ENCODE measurements at regions not wholly inside any gene's neighbourhood (a gene's known extent, or its start where the extent isn't known, plus 50 kb on each side); places are given as distances from the start of the nearest gene placed in this dataset.

DNA sequence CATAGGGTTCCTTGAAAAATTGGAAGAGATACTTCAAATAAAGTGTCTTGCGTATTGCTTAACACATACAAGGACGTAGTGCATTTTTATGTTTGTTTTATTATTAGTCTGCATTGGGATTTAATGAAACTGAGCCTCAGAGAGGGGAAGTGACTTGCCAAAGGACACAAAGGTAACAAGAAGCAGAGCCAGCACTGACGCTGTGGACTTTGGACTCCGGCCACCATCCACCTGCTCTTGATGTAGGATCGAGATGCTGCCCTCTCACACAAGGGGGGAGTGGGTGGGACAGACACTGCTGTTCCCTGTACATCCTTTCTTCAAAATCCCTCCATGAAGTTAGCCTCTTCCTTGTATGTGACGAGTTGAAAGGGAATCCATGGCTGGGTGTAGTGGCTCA, 435.4 kb upstream of the RGMA start:
- no peak for DNase-seq (ENCODE audit: low read depth)

DNA sequence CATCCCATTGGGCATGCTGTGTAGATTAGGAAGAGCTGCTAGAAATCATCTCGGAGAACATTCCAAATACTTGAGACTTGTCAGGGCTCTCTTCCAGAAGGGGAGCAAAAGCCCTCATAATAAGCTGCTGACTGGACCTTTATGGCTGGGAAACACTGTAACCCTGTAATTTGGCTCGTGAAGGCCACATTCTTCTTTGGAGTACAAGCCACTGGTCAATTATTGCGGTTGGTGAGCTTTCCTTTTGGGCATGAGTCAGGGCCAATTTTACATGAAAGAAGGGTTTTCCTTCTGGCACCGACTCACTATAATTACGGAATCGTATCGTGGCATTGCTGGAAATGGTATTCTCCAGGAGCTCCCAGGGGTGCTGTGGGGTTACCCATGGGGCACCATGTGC, 434.5 kb upstream of the RGMA start:
- no peak for DNase-seq (ENCODE audit: low read depth)

DNA sequence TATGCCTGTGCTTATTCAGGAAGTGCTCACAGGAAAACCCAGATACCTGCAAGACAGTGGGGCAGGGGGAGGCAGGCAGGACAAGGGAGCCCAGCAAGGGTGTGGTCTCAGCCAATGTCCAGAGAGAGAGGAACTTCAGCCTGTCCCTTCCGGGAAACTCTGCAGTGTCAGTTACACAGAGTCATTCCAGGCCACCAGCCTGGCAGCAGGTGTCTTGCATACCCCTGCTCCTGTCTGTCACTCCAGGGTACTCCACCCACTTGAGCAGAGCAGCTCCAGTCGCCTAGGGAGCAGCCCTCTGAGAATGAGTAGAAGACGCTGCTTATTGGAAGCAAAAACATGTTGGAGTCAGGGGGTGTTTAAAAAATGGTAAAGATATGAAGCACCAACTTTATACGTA, 431.2 kb upstream of the RGMA start:
- no peak for DNase-seq (ENCODE audit: low read depth)

DNA sequence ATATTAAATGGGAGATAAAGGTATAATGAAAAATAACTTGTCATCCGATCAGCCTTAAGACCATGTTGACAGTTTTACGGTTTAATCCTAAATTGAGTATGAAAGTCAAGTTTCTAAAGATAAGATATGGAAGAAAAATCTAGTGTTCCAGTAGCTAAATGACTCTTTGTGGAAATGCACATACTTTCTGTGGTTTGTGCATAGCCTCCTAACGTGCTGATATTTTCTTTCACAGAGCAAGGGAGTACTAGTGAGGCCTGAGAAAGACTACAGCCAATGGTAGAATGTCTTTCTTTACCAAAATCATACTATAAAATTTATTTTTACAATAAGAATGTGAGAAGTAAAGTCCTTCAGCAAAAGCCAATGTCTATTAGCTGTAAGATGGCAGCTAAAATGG, 430.6 kb upstream of the RGMA start:
- no peak for DNase-seq (ENCODE audit: low read depth)

DNA sequence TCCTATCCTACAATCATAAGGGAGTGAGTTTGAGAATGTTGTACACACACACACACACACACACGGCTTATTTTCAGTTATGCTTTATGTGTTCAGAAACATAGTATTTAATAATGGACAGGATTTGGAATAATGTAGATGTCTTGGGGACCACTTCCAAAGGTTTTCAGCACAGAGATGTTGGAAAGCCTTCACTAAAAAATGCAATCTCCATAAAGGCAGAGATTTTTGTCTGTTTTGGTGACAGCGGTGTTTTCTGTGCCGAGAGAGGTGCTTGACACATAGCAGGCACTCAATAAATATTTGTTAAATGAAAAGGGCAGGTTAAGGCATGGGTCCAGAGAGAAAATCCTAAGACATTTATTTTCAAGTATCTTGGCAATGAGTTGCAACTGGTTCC, 428.2 kb upstream of the RGMA start:
- DNase-seq (ENCODE audit: low read depth): no peak

GRCh38 chr15:93515256-93516051, 426.4 kb upstream of the RGMA start:
- no peak for DNase-seq (ENCODE audit: low read depth)

- no peak for DNase-seq (ENCODE audit: low read depth)
Observed at GRCh38 chr15:93506646-93507045, 417.6 kb upstream of the RGMA start.

DNA sequence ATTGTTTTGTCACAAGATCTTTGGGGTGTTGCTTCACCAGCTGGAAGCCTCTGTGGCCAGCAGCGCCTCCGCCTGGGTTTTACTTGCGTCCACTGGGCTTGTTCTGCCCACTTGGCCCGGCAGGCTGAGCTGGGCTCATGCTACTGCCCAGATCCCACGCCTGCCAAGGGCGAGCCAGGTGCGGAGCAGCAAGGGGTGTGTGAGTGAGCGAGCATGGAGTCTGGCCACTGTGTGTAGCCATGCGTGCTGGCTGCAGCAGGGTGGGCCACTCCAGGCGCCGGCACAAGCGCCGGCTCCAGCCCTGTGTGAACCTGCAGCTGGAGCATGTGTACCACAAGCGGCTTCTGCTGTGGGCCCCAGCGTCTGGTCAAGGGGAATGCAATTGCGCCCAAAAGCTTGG, 416.5 kb upstream of the RGMA start:
- no peak for DNase-seq (ENCODE audit: low read depth)

- DNase-seq (ENCODE audit: low read depth): no peak
Observed at GRCh38 chr15:93501946-93502345, 412.9 kb upstream of the RGMA start.

DNA sequence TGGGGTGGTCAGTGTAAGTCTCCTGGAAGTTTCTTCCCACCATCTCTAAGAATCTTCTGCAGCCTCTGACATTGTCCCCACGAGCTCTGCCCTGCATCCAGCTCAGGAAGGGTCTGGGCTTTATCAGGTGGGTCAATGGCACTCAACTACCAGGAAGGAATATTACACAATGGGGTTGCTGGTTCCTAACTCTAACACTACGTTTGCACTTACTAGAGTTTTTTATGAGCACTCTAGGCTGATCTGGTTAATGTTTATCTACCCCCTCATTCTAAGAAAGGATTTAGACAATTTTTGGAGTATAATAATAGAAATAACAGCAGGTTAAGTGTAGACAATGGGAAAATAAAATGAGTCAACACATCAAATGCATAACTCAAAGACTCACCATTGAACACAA, 411.1 kb upstream of the RGMA start:
- DNase-seq (ENCODE audit: low read depth): no peak

GRCh38 chr15:93497291-93497690, 408.3 kb upstream of the RGMA start:
- DNase-seq (ENCODE audit: low read depth): no peak

- no peak for DNase-seq (ENCODE audit: low read depth)
Observed at GRCh38 chr15:93496888-93497287, 407.9 kb upstream of the RGMA start.

GRCh38 chr15:93495799-93496637, 407.0 kb upstream of the RGMA start:
- DNase-seq (ENCODE audit: low read depth): no peak

DNA sequence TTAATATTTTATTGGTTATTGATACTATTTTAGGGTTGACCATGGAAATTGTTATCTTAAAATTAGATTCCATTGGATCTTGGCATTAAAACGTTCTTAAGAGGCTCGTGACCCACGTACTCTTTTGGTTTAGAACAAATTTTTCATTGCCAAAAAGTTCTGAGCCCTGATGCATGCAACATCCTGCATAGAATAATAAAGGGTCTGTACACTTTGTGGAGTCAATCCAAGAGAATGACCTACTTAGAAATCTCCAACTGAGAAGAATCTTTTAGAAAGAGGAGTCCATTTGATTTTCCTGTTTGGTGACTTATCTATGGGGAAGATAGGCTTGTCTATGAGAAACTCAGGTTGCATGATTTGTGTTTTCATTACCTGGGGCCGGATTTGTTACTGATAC, 404.2 kb upstream of the RGMA start:
- no peak for DNase-seq (ENCODE audit: low read depth)

DNA sequence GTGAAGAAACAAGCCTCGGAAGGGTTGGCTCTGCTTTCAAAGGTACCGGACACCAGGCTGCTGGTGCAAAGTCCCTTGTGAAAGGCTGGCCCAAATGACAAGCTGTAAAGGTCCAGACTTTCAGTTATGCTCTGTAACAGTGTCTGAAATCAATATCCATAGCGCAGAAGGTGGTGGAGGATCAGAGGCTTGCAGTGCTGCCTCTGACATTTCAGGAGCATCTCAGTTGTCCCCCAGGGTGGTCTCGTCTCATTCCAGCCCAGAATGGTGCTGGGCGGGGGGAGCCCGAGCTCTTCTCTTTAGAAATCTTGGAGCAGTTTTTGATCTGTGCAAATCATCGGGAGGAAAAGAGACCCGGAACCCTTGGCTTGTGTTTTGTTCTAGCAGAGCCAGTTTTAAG, 402.3 kb upstream of the RGMA start:
- DNase-seq (ENCODE audit: low read depth): no peak

- DNase-seq (ENCODE audit: low read depth): no peak
Observed at GRCh38 chr15:93488296-93488713, 399.3 kb upstream of the RGMA start.

- DNase-seq (ENCODE audit: low read depth): no peak
Observed at GRCh38 chr15:93486407-93487117, 397.6 kb upstream of the RGMA start.

- DNase-seq (ENCODE audit: low read depth): no peak
Observed at GRCh38 chr15:93485438-93486327, 396.7 kb upstream of the RGMA start.

GRCh38 chr15:93483923-93484322, 394.9 kb upstream of the RGMA start:
- no peak for DNase-seq (ENCODE audit: low read depth)

GRCh38 chr15:93482731-93483130, 393.7 kb upstream of the RGMA start:
- no peak for DNase-seq (ENCODE audit: low read depth)

DNA sequence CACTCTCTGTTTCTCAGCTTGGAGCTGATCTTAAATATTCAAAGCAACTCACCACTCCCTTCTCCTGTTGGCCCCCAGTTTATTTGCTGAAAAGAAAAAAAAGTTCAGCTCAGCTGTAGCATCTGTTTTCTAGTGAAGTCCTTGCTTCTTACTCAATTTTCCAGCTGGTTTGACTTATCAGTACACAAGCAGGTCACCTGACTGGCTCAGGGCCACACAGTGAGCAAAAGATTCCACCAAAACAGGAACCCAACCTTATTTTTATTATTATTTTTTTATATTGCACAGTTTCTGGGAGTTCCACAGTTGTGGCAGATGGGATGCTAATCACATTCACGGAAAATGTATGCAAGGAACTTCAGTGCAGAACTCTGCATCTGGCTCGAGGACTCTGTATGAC, 390.7 kb upstream of the RGMA start:
- DNase-seq (ENCODE audit: low read depth): no peak

GRCh38 chr15:93478947-93479346, 389.9 kb upstream of the RGMA start:
- DNase-seq (ENCODE audit: low read depth): no peak
